Fibroblast of villous mesenchyme (primary cell): ENCODE measurements at regions not wholly inside any gene's neighbourhood (a gene's known extent, or its start where the extent isn't known, plus 50 kb on each side); places are given as distances from the start of the nearest gene placed in this dataset.
A peak's percentile ranks its signal among the peaks of the same experiment; 100 is the strongest.

Experiments
- DNase-seq: peaks from one replicate; pipeline ENCODE4 v3.0.0-alpha.2; 2010; ENCODE audit warnings: low read depth
- H3K4me3 ChIP-seq: 2 replicates; pipeline ENCODE4 v1.5.1; 2011; ENCODE audit warnings: low read depth, mild to moderate bottlenecking, low read length
- CTCF ChIP-seq: IDR thresholded peaks from 2 replicates; pipeline ENCODE4 v1.5.1; 2012; ENCODE audit warnings: low read depth, mild to moderate bottlenecking, low read length; ENCODE audit not compliant: insufficient read depth

GRCh38 chr4:78691971-78692821 lies 84.0 kb upstream of the BMP2K start:
- TF ChIP-seq CTCF, result no peak
- DNase-seq, result peak; percentile 34
- no peak overlapping the region for H3K4me3 ChIP-seq

- H3K4me3 ChIP-seq, result no peak overlapping the region
- no peak for DNase-seq
- no peak for TF ChIP-seq CTCF
Observed at GRCh38 chr4:78692822-78693170, 83.4 kb upstream of the BMP2K start.

- TF ChIP-seq CTCF, result no peak
- peak; percentile 78 for DNase-seq
- no peak overlapping the region for H3K4me3 ChIP-seq
Observed at GRCh38 chr4:78693777-78694456, 82.2 kb upstream of the BMP2K start.

GRCh38 chr4:78694457-78694787 lies 81.7 kb upstream of the BMP2K start:
- no peak for DNase-seq
- TF ChIP-seq CTCF, result no peak
- H3K4me3 ChIP-seq, result no peak overlapping the region

- TF ChIP-seq CTCF, result no peak
- DNase-seq, result no peak
- H3K4me3 ChIP-seq, result no peak overlapping the region
Observed at GRCh38 chr4:78695910-78696309, 80.2 kb upstream of the BMP2K start.

- TF ChIP-seq CTCF, result no peak
- DNase-seq, result no peak
- H3K4me3 ChIP-seq, result no peak overlapping the region
Observed at GRCh38 chr4:78703079-78703478, 73.1 kb upstream of the BMP2K start.
